A673 (cell line): ENCODE measurements at regions not wholly inside any gene's neighbourhood (a gene's known extent, or its start where the extent isn't known, plus 50 kb on each side); places are given as distances from the start of the nearest gene placed in this dataset.

Experiments
- BruUV-seq: library from RNA; stranded (reverse); fragments of 400-500 nt; replicated peaks from 2 replicates; lab custom pipeline; 2021; lab: Mats Ljungman, UMichigan
- CTCF ChIA-PET: fragments of 300-600 bp; sonication (Branson Sonifier 250); formaldehyde crosslinking; loops from one replicate; lab custom pipeline; 2022; ENCODE audit warnings: antibody characterized with exemption; lab: Charles Lee
- POLR2A ChIA-PET: fragments of 300-600 bp; sonication (Branson Sonifier 250); formaldehyde crosslinking; loops from one replicate; lab custom pipeline; 2022; ENCODE audit warnings: antibody characterized with exemption; ENCODE audit not compliant: low non-redundant PET; lab: Charles Lee
- DNase-seq: peaks from one replicate; pipeline ENCODE4 v3.0.0-alpha.2; 2015; ENCODE audit warnings: low spot score
- H3K27ac ChIP-seq: fragments of 200-600 bp; sonication (generic); 2 replicates; pipeline ENCODE4 v1.5.1; 2016; ENCODE audit warnings: mixed run types, low read depth, mild to moderate bottlenecking, mixed read lengths, antibody characterized with exemption, low read length; ENCODE audit not compliant: poor library complexity, severe bottlenecking
- H3K27me3 ChIP-seq: fragments of 200-600 bp; sonication (generic); replicated peaks from 2 replicates; pipeline ENCODE4 v1.6.1; 2017; ENCODE audit warnings: mixed run types, low read depth, mild to moderate bottlenecking, mixed read lengths, antibody characterized with exemption, low read length; ENCODE audit not compliant: insufficient read depth, poor library complexity
- H3K36me3 ChIP-seq: fragments of 200-600 bp; sonication (generic); 2 replicates; pipeline ENCODE4 v1.6.1; 2016; ENCODE audit warnings: mixed run types, mild to moderate bottlenecking, mixed read lengths, antibody characterized with exemption, low read length; ENCODE audit not compliant: insufficient read depth, poor library complexity, severe bottlenecking
- H3K4me1 ChIP-seq: fragments of 200-600 bp; sonication (generic); 2 replicates; pipeline ENCODE4 v1.6.1; 2017; ENCODE audit warnings: mixed run types, mild to moderate bottlenecking, mixed read lengths, antibody characterized with exemption, low read length; ENCODE audit not compliant: insufficient read depth, poor library complexity, severe bottlenecking
- H3K4me3 ChIP-seq: fragments of 200-600 bp; sonication (generic); 2 replicates; pipeline ENCODE4 v1.5.1; 2016; ENCODE audit warnings: low read depth, mixed run types, mild to moderate bottlenecking, mixed read lengths, low read length; ENCODE audit not compliant: poor library complexity, severe bottlenecking
- H3K9me3 ChIP-seq: fragments of 200-600 bp; sonication (generic); 2 replicates; pipeline ENCODE4 v1.6.1; 2016; ENCODE audit warnings: mixed run types, low read depth, mild to moderate bottlenecking, mixed read lengths, antibody characterized with exemption, low read length; ENCODE audit not compliant: poor library complexity, severe bottlenecking
- EZH2 ChIP-seq: fragments of 200-600 bp; sonication (generic); IDR thresholded peaks from 2 replicates; pipeline ENCODE4 v1.6.1; 2017; ENCODE audit warnings: borderline replicate concordance, low read depth, mild to moderate bottlenecking, mixed read lengths, antibody characterized with exemption, low read length; ENCODE audit not compliant: poor library complexity, severe bottlenecking
- intact Hi-C: fragments of 100-400 bp; cut with micrococcal nuclease; formaldehyde crosslinking; loops from one replicate; pipeline ENCODE4 v1.10.0; 2022; ENCODE audit not compliant: unreplicated experiment
- TF ChIP-seq, protein P1 (sequence below): fragments of 300-800, 200-600 bp; sonication (generic); conservative IDR thresholded peaks from 2 replicates; pipeline ENCODE4 v1.5.1; 2017; ENCODE audit warnings: low read depth, mild to moderate bottlenecking, antibody characterized with exemption, low read length, moderate library complexity, mixed read lengths

DNA sequence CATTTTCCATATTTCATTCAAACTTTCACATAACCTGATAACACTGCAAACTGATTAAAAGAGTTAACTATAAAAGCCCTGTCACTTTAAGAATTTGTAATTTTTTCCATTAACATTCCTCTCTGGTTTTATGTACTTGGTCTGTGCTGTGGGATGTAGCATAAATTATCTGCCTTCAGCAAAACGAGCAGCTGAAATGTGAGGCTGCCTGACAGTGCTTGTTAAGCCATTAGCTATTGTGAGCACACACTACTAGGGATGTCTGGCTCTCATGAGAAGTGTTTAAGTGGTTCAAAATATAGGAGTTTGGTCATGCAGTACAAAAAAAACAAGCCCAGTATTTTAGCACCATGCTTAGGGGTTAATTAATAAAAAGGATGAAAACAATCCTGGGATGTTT lies 63.0 kb downstream of the HOXA1 start:
- ChIA-PET CTCF (no interaction called here), POLR2A (no interaction called here)
- Histone ChIP-seq H3K27me3 (no peaks in the 10 kb centered on the region), H3K4me1 (no peaks in the 10 kb centered on the region), H3K9me3 (no peaks in the 10 kb centered on the region), H3K4me3 (no peak overlapping the region), H3K36me3 (no peaks in the 10 kb centered on the region), H3K27ac (no peak overlapping the region)
- peak; percentile 3 for DNase-seq
- intact Hi-C loops = no loop called here
- BruUV-seq = no TSS peak
- no peak for TF ChIP-seq EZH2
- TF ChIP-seq, protein P1, sequence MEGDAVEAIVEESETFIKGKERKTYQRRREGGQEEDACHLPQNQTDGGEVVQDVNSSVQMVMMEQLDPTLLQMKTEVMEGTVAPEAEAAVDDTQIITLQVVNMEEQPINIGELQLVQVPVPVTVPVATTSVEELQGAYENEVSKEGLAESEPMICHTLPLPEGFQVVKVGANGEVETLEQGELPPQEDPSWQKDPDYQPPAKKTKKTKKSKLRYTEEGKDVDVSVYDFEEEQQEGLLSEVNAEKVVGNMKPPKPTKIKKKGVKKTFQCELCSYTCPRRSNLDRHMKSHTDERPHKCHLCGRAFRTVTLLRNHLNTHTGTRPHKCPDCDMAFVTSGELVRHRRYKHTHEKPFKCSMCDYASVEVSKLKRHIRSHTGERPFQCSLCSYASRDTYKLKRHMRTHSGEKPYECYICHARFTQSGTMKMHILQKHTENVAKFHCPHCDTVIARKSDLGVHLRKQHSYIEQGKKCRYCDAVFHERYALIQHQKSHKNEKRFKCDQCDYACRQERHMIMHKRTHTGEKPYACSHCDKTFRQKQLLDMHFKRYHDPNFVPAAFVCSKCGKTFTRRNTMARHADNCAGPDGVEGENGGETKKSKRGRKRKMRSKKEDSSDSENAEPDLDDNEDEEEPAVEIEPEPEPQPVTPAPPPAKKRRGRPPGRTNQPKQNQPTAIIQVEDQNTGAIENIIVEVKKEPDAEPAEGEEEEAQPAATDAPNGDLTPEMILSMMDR = no peak

DNA sequence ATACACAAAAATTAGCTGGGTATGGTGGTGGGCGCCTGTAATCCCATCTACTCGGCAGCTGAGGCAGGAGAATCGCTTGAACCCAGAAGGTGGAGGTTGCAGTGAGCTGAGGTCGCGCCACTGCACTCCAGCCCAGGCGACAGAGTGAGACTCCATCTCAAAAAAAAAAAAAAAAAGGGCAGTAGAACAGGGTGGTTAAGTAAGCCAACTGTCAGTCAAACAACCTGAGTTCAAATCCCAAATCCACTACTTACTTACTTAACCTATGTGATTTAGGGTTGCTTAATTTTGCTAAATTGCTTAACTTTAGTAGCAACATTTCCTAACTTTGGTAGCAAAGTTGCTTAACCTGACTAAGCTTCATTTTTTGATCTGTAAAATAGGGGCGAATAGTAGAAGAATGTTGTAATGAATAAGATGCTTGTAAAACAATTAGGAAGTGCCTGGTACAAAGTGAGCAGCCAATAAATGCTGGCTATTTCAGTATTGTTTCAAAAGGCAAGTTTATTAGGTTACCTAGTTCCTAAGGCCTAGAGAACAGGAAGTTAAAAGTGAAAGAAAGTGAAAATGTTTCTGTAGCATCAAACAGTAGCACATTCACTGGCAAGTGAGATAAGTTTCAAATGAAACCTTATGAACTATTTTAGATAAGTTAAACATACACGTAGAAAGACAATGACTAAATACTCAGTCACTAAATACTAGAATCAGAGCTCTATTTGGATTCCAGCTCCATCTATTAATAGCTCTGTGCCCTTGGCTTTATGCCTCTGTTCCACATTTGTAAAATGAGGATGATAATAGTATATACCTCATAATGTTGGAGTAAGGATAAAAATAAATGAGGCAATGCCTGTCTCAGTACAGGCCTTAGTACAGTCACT lies 64.3 kb downstream of the HOXA1 start:
- Histone ChIP-seq H3K4me1 (no peaks in the 10 kb centered on the region), H3K27me3 (peaks cover 5% of the 10 kb centered on the region), H3K9me3 (no peaks in the 10 kb centered on the region), H3K36me3 (no peaks in the 10 kb centered on the region), H3K4me3 (no peak overlapping the region), H3K27ac (no peak overlapping the region)
- ChIA-PET POLR2A (no interaction called here), CTCF (no interaction called here)
- DNase-seq = no peak
- BruUV-seq = no TSS peak
- intact Hi-C loops = no loop called here
- TF ChIP-seq EZH2 = no peak
- TF ChIP-seq, protein P1 = no peak

DNA sequence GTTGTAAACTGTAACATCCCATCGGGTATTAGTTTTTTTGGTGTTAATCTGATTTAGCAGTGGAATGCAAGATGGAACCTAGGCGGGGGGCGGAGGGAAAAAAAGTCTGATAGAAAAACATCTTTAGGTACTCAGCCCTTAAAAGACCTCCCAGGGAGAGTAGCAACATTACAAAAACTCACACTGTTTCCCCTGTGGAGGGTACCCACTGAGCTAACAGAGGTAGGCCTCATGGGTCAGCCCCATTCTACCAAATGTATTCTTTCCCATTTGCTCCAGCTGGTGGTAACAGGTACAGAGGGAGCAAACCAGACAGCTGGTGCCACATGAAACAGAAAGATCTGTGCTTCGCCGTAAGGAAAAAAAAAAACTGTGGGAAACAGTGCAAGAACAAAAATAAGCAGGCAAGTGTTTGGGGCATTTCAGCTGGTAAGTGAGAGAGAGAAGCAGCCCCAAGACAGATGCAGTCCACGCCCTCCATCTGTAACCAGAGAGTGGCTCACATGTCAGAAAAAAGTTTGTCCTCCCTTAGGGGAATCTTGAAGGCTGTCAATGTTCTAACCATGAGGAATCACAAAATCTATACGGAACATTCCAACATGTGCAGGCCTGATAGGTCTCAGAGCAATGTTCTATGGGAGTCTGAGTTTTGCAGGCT lies 65.3 kb downstream of the HOXA1 start:
- POLR2A ChIA-PET = no interaction called here
- H3K4me3 ChIP-seq = no peak overlapping the region

More for the DNA sequence above, 65.3 kb downstream of the HOXA1 start:
- Histone ChIP-seq H3K9me3 (no peaks in the 10 kb centered on the region), H3K27ac (no peak overlapping the region), H3K36me3 (no peaks in the 10 kb centered on the region), H3K27me3 (peaks cover 5% of the 10 kb centered on the region), H3K4me1 (no peaks in the 10 kb centered on the region)
- intact Hi-C loops = no loop called here
- TF ChIP-seq, protein P1 = no peak
- TF ChIP-seq EZH2 = no peak
- CTCF ChIA-PET = no interaction called here
- no TSS peak for BruUV-seq
- DNase-seq = no peak
